ENCODE measurements at regions not wholly inside any gene's neighbourhood (a gene's known extent, or its start where the extent isn't known, plus 50 kb on each side); places are given as distances from the start of the nearest gene placed in this dataset.

DNA sequence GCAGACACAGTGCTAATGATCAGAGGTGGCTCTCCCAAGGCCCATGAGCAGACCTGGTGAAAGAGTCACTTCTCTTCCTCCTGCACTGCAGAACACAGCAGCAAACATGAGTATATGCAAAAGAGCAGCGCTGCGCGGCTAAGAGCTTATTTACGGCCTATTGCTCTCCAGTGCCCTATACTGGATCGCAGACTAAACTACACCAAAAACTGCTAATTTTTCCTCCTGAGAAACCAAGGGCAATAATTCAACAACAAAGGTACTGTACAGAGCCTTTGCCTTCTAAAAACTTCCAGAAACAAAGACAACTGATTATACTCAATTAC, 702.5 kb downstream of the ARAP2 start:
- no peak for DNase-seq (ENCODE audit: low read depth)

DNA sequence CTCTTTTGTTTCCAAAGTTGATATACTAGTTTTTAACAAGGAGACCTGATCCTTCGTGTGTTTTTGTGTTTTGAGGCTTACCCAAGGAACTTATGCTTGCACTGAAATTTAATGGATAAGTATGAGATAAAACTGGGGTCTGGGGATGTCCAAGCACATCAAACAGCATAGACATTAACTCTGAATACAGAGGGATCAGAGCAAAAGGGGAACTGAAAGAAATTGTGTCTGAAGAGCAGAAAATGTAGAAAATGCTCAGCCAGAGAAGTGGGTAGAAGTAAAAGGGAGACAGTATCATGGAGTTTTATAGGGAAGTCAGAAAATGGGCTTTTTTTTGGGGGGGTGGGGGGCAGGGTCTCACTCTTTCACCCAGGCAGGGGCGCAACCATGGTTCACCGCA, 695.4 kb downstream of the ARAP2 start:
- DNase-seq (ENCODE audit: low read depth) = no peak

DNA sequence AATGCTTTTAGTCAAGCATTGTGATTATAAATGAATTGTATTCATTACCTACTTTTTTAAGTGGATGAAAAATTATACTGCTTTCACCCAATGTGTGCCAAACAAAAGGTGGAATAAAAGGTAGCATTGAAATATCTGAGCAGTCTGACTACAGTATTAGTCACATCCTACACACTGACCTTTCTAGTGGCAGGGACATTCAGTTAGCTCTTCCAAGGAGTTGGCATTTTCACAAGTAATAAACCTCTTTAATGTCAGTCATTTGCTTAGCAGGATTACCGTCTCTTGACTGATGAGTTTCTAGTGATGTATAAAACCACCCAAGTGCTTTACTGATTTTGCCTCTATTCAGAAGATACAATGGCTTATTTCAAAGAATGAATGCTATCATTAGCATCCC, 687.9 kb downstream of the ARAP2 start:
- no peak for DNase-seq (ENCODE audit: low read depth)

DNA sequence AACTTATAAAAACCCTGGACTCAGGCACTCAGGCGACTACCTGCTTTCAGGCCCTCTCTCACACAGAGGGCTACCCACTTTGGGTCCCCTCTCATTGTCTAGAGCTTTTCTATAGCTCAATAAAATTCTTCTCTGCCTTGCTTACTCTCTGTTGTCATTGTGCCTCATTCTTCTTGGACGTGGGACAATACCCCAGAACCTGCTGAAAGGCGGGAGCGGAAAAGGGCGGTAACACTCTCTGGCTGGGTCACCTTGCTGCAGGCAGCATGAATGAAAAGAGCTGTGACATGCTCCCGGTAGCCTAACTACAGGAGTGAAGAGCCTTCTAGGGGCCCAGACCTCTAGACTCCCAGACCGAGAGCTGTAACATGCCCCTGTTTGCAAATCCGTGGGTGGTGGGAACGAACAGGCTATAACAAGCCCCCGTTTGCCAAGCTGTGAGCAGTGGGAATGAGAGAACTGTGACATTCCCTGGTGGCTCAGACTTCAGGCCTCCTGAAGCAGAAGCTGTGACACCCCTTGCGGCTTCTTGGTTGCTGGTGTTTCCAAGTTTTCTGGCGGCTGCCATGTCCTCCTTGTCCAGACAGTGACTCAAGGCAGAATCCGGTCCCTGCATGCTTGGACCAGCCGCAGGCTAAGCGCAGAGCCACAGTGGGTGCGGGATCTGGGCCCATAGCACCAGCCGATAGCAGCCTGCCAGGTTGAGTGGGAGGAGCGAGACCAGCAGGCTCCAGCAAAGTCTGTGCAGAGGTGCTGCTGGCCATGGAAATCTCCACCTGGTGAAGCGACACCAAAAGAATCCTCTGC, 684.6 kb downstream of the ARAP2 start:
- DNase-seq (ENCODE audit: low read depth) = no peak

DNA sequence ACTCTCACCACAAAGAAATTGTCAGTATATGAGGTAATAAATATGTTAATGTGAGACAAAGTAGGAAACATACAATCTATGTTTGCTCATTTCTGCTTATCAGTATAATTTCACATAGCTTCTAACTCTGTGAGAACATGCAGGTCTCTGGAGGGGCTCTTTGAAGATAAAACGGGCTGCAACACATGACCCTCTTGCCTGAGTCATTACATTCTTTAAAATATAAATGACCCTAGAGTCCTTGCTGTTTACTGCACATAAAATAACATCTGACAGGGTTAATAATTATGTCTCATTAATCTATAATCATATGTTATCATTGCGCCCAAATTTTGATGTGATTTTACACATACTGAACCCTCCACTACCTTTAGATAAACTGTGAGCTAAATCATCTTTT, 681.5 kb downstream of the ARAP2 start:
- DNase-seq (ENCODE audit: low read depth) = no peak

DNA sequence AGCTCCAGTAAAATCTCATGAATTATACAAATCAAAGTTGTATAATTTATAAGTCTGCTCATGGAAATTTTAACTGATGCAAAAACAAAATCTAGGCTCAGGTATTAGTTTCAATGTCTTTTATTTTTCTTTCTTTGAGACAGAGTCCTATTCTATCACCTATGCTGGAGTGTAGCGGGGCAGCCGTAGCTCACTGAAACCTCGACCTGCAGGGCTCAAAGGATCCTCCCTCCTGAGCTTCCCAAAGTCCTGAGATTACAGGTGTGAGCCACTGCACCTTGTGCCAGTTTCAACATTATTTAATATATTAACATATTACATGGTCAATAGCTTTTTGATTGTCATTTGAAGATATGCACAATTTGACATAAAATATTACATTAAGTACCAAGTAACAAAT, 678.7 kb downstream of the ARAP2 start:
- DNase-seq (ENCODE audit: low read depth) = no peak

DNA sequence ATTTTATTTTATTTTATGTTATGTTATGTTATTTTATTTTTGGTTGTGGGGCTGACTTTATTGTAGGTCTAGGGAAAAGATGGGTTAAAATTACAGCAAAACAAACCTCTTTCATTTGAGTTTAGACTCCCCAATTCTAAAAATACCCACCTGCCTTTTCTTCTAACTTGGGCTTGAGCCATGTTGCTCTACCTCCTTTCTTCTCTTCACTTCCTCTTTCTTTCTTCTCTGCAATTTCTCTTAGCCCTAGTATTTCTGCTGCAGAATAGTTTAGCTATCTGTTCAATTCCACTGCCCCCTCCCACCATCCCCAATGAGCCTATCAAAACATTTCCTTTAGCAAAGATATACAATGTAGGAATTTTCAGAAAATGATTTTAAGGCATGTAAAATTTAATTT, 653.3 kb downstream of the ARAP2 start:
- DNase-seq (ENCODE audit: low read depth) = no peak

DNA sequence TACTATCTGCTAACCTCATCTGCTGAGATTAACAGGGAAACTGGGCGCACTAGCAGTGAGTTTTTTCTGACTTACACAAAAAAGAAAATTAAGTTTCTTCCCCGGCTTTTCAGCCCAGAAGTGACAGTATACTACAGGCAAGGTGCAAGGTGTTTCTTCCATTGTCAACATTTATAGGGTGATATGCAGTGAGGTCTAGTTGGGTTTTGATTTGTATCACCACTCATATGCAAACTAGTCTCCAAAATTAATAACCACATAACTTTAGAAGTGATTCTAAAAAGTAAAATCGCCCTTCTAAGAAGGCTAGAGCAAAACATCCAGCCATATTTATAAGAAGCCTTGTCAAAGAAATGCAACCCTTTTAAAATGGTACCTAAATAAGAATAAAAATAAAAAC, 640.1 kb downstream of the ARAP2 start:
- DNase-seq (ENCODE audit: low read depth) = no peak

DNA sequence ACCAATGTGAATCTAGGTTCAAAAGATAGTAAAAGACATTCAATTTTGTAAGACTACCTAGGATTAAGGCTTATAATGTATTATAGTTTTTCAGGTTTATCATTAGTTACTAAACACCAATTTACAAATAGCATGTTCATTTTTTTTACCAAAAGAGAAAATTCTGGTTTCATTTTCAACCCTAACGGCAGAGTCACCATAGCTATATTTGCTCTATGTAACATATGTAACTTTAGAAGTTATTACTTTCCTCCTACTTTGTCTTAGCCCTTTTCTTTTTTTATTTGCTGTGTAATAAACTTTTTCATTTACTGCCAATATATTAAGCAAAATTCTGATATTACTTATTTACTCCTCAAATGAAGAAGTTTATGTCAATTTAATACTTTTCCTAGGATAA, 639.6 kb downstream of the ARAP2 start:
- DNase-seq (ENCODE audit: low read depth) = no peak

DNA sequence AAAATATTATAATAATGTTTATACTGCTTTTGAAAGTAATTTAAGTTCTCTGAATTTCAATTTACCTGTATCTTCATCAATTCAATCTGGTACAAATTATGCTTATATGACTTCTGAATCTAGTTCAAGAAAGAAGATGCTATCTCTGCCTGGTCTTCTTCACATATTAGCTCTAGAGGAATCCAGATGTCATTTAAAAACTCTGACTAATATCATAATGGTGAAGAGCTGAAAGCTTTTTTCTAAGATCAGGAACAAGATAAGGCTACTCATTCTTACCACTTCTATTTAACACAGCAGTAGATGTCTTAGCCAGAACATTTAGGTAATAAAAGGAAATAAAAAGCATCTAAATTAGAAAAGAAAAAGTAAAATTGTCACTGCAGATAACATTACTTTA, 636.1 kb downstream of the ARAP2 start:
- DNase-seq (ENCODE audit: low read depth) = no peak

DNA sequence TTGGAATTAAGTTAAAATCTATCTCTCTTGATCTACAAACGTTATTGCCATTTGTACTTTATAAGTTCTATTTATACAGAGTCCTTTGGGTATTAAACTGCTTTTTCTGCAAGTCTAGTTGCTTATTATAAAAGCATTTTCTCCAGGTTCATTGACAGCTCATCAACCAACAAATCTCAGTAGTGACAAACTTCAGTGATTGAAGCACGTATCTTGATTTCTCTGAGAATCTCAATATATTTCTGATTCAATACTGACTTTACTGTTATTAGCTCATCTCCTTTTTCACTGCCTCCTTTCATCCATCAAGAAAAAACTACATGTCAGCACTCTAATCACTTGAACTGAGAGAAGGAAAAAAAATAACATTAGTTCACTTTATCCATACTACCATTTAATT, 630.2 kb downstream of the ARAP2 start:
- DNase-seq (ENCODE audit: low read depth) = no peak

DNA sequence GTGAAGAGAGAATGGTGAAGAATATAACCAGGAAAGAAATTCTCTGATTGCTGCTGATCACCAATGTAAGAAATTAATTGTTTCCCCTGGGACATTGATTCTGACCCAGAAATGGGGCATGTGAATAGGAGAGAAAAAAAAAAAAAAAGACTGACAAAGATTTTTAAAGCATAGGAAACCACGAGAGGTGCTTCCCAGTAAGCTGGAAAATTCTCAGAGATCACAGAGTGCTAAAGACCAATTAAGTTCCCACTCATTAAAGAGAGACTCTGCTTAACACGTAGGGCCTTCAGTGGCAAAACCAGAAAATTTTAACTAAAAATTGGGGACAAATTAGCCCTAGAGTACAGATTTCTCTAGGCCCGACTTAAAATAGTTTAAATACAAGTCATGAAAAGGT, 604.4 kb downstream of the ARAP2 start:
- no peak for DNase-seq (ENCODE audit: low read depth)

DNA sequence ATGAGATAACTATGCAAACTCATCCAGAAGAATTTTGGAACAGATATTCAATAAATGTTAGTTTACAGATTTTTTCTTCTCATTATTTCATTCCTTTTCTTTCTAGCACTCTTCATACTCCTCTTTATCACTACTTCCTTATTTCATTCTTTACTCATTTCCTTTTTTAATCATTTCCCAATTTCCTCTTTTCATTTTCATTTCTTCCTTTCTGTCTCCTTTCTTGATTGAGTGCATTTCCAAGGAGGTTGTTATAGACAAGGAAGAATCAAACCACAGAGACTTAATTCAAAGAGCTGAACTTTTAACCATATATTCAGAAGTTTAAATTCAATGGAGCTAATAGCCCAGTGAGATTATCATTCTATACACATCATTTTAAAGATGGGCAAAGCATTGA, 600.7 kb downstream of the ARAP2 start:
- no peak for DNase-seq (ENCODE audit: low read depth)

DNA sequence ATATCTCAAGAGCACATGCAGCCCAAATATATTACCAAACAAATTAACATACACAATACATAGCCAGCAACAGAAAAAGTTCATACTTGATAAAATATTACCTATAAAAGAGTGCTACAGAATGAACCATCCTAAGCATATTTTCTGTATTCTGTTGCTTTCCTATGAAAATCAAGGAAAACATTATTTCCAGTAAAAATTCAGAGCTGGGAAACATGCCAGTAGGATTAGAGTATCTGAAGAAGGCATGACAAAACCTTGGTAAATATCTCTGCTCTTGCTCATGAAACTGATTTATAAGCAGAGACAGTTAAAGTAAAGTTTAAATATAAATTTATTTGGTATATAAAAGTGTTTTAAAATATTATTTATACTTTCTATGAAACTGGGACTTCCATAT, 599.7 kb downstream of the ARAP2 start:
- DNase-seq (ENCODE audit: low read depth) = no peak

DNA sequence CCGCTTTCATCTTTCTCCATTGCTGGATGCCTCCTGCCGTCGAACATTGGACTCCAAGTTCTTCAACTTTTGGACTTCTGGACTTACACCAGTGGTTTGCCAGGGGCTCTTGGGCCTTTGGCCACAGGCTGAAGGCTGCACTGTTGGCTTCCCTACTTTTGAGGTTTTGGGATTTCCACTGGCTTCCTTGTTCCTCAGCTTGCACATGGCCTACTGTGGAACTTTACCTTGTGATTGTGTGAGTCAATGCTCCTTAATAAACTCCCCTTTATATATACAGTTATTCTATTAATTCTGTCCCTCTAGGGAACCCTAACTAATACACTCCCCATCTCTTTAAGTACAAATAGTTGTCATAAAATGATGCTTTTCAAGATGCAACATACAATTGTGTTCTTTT, 595.3 kb downstream of the ARAP2 start:
- DNase-seq (ENCODE audit: low read depth) = no peak

DNA sequence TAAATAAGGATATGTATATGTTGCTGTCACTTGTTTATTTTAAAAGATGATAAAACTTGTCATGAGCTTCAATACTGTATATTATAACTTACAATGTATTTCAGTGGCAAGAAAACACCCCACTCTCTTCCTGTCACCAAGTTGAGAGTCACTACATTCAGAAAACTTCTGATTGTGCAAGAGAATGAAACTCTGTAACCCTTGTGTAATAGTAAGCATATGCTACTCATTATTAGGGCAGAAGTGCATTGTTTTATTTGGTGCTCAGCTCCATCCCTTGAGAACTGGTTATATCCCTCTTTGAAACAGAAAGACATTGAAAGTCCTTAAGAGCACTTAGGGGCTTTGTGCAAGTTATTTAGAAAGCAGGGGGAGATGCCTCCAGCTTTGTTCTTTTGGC, 594.5 kb downstream of the ARAP2 start:
- DNase-seq (ENCODE audit: low read depth) = no peak

DNA sequence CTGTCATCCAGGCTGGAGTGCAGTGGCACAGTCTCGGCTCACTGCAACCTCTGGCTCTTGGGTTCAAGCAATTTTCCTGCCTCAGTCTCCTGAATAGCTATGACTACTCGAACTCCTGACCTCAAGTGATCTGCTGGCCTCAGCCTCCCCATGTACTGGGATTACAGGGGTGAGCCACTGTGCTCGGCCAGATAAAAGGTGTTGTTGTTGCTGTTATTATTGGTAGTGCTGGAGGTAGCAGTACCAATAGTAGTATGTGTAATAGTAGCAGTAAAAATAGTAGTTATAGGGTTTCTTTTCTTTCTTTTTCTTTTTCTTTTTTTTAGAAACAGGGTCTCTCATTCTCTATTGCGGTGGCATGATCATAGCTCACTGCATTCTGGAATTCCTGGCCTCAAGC, 592.1 kb downstream of the ARAP2 start:
- DNase-seq (ENCODE audit: low read depth) = no peak

DNA sequence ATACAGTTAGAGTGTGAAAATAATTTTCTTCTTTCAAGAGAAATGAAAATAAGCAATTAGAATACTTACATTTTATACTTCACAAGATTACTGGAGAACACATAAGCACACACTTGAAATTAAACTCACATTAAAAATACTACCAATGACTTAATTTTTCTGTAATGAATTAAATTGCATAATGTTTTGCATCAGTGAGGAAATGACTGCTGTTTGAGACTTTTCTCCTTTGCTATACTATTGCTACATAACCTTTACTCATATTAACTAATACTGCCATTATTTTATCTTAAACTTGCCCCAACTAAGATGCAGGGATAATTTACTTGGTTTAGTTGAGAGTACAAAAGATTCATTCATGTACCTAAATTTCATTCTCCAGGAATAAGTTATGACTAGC, 590.9 kb downstream of the ARAP2 start:
- DNase-seq (ENCODE audit: low read depth) = no peak

DNA sequence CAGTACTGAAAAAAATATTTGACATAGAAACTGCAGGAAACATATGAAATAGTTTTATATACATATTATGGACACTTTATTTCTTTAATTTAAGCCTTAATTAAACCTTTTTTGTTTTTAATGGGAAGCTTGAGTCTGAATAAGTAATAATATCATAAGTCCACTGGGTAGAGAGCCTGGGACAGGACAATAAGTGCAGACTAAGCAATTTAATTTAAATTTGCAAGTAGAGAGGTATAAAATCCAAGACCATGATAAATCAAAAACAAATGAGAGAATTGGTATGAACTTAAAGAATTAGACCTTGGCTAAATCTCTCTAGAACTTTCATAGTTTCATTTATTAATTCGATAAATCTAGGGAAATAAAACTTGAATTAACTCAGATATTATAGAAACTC, 571.2 kb downstream of the ARAP2 start:
- DNase-seq (ENCODE audit: low read depth) = no peak

DNA sequence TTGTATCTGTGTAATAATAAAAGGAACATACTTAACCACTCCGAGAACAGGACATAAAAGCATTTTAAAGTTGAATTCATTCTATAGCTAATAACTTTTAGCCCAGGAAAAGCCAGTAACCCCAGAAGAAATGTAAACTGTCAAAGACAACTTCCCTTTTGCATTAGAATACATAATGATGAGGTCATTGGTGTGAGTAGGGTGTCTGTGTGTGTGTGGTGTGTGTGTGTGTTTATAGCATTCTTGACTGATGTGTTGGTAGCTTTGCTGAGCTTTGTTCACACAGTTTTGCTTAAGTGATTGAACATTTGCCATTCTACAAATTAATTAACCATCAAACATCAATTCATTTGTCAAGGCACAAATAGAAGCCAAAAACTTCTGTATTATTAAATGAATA, 559.6 kb downstream of the ARAP2 start:
- no peak for DNase-seq (ENCODE audit: low read depth)

DNA sequence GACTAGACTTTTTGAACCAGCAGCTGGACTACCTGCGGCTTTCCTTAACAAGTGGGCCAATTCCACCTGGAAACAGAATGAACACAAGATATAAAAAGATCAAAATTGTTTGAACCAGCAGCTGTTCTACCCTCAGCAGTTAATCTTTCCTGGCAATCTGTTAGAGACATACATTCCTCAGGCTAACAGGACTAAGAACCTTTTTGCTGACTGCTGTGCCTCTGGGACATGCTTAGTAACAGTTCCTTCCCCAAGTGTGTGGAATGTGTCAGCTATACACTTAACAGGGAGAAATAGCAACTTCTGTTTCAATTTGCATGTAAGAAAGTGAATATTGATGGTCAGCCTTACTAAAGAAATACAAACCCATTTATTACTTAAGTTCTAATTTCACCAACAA, 554.4 kb downstream of the ARAP2 start:
- no peak for DNase-seq (ENCODE audit: low read depth)

DNA sequence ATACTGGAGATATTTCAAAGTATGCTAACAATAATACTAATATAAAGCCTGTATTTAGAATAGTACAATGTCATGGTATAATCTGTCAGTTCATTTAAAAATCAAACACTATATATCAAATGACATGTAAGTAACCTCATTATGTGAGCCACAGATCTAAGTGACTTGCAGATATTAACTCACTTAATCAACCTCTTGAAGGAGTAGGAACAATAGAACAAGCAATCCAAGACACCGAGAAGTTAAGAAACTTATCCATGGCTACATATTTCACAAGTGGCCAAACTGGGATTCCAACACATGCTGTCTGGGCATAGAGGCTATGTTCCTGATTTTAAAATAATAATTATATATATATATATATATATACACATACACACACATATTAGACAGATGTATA, 554.0 kb downstream of the ARAP2 start:
- no peak for DNase-seq (ENCODE audit: low read depth)

DNA sequence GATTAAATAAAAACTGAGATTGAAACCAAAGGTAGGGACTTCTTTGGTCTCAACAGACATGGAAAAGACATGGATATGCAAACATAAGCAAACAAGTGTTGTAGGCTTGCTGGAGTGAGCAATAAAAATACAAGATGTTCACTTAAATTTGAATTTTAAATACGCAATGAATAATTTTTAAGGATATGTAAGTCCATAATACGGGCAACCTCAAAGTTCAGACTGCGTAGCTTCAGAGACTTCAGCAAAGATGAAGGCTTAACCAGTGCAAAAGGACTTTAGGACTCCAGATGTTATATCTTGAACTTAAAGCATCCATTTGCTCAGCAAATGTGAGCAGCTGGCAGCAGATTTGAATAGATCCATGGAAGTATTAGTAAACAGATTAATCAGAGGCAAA, 549.3 kb downstream of the ARAP2 start:
- DNase-seq (ENCODE audit: low read depth) = no peak

DNA sequence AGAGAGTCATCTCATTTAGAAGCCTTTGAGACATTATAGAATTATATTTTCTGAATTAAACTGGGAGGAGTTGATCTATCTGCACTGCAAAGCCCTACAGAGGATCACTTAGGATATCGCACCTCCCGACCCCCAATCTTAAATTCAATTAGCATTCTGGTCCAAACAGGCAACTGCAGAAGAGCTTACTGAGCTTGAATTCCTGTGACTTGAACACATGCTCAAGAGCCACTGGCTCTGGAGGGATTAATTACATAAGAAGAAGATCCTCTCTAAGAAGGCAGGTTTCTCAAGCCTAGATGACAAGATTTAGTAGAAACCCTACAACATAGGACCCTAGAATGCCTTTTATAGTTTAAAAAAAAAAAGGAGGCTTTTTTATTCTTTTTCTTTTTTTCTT, 548.9 kb downstream of the ARAP2 start:
- no peak for DNase-seq (ENCODE audit: low read depth)

DNA sequence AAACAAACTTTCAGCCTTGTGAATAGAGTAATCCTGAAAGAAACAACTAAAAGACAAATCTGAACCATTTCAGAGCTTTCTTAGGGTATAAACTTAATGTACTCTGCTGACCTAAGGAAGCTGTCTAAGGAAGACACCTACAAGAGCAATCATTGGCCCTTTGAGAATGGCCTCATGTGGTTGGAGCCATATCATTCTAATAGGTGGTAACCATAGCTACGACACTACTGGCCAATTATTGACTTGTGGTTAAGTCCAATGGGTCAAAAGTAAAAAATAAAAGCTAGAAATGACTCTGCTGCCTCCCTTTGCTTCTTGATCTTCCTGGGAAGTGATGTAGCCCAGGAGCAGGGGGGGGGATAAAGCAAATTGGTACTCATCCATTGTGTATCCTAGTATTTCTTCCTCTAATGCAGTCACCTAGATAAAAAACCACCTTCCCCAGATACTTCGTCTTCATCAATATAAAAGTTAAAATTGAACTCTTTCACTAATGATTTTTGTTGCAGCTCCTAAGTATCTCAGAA, 547.0 kb downstream of the ARAP2 start:
- DNase-seq (ENCODE audit: low read depth) = no peak

All from EH (cell line).